ENCODE measurements at regions not wholly inside any gene's neighbourhood (a gene's known extent, or its start where the extent isn't known, plus 50 kb on each side); places are given as distances from the start of the nearest gene placed in this dataset.

DNA sequence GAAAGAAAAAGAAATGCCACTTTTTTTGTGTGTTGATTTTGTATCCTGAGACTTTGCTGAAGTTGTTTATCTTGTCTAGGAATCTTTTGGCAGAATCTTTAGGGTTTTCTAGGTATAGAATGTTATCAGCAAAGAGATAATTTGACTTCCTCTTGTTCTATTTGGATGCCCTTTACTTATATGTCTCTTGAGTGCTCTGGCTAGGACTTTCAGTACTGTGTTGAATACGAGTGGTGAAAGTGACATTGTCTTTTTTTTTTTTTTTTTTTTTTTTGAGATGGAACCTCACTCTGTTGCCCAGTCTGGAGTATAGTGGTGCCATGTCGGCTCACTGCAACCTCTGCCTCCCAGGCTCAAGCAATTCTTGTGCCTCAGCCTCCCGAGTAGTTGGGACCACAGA is 64.7 kb upstream of the NPHP3 start:
- TF ChIP-seq, protein P1, sequence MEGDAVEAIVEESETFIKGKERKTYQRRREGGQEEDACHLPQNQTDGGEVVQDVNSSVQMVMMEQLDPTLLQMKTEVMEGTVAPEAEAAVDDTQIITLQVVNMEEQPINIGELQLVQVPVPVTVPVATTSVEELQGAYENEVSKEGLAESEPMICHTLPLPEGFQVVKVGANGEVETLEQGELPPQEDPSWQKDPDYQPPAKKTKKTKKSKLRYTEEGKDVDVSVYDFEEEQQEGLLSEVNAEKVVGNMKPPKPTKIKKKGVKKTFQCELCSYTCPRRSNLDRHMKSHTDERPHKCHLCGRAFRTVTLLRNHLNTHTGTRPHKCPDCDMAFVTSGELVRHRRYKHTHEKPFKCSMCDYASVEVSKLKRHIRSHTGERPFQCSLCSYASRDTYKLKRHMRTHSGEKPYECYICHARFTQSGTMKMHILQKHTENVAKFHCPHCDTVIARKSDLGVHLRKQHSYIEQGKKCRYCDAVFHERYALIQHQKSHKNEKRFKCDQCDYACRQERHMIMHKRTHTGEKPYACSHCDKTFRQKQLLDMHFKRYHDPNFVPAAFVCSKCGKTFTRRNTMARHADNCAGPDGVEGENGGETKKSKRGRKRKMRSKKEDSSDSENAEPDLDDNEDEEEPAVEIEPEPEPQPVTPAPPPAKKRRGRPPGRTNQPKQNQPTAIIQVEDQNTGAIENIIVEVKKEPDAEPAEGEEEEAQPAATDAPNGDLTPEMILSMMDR (IDR thresholded peaks at IDR 0.05; ENCODE audit: low read length) = no peak
- TF ChIP-seq EZH2 (IDR thresholded peaks at IDR 0.05; ENCODE audit: borderline replicate concordance, low read length) = no peak
